Activated gamma-delta T cell treated with Interleukin-2 at 50 U/mL for 16 hours (primary cell): ENCODE measurements at regions not wholly inside any gene's neighbourhood (a gene's known extent, or its start where the extent isn't known, plus 50 kb on each side); places are given as distances from the start of the nearest gene placed in this dataset.

Experiments
- DNase-seq: peaks from one replicate; pipeline ENCODE4 v3.0.0-alpha.2; 2020

GRCh38 chr12:3980504-3981272 is 107.5 kb upstream of the PARP11 start:
- DNase-seq = no peak

- no peak for DNase-seq
Observed at GRCh38 chr12:3977621-3978020, 104.4 kb upstream of the PARP11 start.

GRCh38 chr12:3976351-3976938 is 103.2 kb upstream of the PARP11 start:
- no peak for DNase-seq

- no peak for DNase-seq
Observed at GRCh38 chr12:3975652-3976051, 102.5 kb upstream of the PARP11 start.

- no peak for DNase-seq
Observed at GRCh38 chr12:3974883-3975282, 101.7 kb upstream of the PARP11 start.

- DNase-seq = no peak
Observed at GRCh38 chr12:3973973-3974644, 100.9 kb upstream of the PARP11 start.

- no peak for DNase-seq
Observed at GRCh38 chr12:3973269-3973884, 100.2 kb upstream of the PARP11 start.

- DNase-seq = peak; percentile 22
Observed at GRCh38 chr12:3972576-3972975, 99.4 kb upstream of the PARP11 start.

- no peak for DNase-seq
Observed at GRCh38 chr12:3968523-3968922, 95.3 kb upstream of the PARP11 start.

- DNase-seq = no peak
Observed at GRCh38 chr12:3967556-3968160, 94.5 kb upstream of the PARP11 start.

- no peak for DNase-seq
Observed at GRCh38 chr12:3966376-3966775, 93.2 kb upstream of the PARP11 start.

- DNase-seq = no peak
Observed at GRCh38 chr12:3965046-3965445, 91.8 kb upstream of the PARP11 start.

- no peak for DNase-seq
Observed at GRCh38 chr12:3964439-3964838, 91.2 kb upstream of the PARP11 start.

GRCh38 chr12:3962631-3963483 is 89.7 kb upstream of the PARP11 start:
- peak; percentile 70 for DNase-seq

- DNase-seq = no peak
Observed at GRCh38 chr12:3961591-3961990, 88.4 kb upstream of the PARP11 start.

- no peak for DNase-seq
Observed at GRCh38 chr12:3959799-3960560, 86.8 kb upstream of the PARP11 start.

GRCh38 chr12:3958534-3958933 is 85.3 kb upstream of the PARP11 start:
- no peak for DNase-seq

- no peak for DNase-seq
Observed at GRCh38 chr12:3951380-3952135, 78.4 kb upstream of the PARP11 start.

- no peak for DNase-seq
Observed at GRCh38 chr12:3950714-3951320, 77.6 kb upstream of the PARP11 start.

- no peak for DNase-seq
Observed at GRCh38 chr12:3947781-3948180, 74.6 kb upstream of the PARP11 start.
